NB4 (cell line): ENCODE measurements at regions not wholly inside any gene's neighbourhood (a gene's known extent, or its start where the extent isn't known, plus 50 kb on each side); places are given as distances from the start of the nearest gene placed in this dataset.

Source experiments
- POLR2A ChIP-seq: IDR thresholded peaks from 2 replicates; pipeline ENCODE4 v1.6.1; 2011; ENCODE audit warnings: mild to moderate bottlenecking; ENCODE audit not compliant: insufficient read length; ENCODE audit errors: extremely low read depth
- TF ChIP-seq, protein P1 (sequence below): IDR thresholded peaks from one replicate; pipeline ENCODE4 v1.5.1; 2012; ENCODE audit warnings: low read depth, low read length

DNA sequence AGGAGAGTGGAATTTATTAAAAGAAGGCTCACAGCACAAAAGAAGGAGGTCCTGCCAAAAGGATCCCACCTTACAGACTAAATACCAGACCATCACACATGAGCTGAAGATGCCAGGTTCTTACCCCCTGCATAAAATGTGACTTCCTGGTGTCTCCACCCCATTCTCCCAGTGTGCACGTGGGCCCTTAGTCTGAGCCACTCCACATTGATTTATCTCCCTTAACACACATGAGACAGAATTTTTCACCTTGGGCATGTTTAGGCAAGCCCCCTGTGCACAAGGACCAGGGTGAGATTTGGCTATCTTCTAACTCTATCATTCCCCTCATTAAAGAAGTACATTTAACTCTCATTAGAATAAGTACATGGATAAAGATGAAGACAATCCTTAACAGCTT lies 916.7 kb downstream of the PLOD2 start:
- TF ChIP-seq POLR2A: no peak
- TF ChIP-seq, protein P1, sequence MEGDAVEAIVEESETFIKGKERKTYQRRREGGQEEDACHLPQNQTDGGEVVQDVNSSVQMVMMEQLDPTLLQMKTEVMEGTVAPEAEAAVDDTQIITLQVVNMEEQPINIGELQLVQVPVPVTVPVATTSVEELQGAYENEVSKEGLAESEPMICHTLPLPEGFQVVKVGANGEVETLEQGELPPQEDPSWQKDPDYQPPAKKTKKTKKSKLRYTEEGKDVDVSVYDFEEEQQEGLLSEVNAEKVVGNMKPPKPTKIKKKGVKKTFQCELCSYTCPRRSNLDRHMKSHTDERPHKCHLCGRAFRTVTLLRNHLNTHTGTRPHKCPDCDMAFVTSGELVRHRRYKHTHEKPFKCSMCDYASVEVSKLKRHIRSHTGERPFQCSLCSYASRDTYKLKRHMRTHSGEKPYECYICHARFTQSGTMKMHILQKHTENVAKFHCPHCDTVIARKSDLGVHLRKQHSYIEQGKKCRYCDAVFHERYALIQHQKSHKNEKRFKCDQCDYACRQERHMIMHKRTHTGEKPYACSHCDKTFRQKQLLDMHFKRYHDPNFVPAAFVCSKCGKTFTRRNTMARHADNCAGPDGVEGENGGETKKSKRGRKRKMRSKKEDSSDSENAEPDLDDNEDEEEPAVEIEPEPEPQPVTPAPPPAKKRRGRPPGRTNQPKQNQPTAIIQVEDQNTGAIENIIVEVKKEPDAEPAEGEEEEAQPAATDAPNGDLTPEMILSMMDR: no peak
